HPDE6-E6E7 (cell line): ENCODE measurements at regions not wholly inside any gene's neighbourhood (a gene's known extent, or its start where the extent isn't known, plus 50 kb on each side); places are given as distances from the start of the nearest gene placed in this dataset.

ENCODE experiments used
- DNase-seq: peaks from one replicate; pipeline ENCODE4 v3.0.0; 2011; ENCODE audit warnings: missing footprints; ENCODE audit errors: extremely low spot score

DNA sequence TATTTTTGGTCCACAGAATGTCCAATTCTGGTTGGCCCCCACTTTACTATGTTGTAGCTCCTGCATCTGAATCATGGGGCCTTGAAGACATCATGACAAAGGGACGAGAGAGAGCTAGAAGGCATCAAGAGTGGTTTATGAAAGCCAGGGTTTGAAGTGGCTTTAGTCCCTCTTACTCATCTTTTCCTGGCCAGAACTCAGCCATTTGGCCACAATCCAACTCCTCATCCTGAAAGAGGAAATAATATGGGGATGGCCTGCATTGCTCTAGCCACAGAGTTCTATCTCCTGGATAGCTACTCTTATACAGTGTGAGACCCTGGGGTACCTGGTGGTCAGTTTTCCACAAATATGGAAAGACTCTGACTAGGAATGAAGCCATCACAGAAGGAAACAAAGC lies 418.9 kb downstream of the XPNPEP1 start:
- DNase-seq: no peak

DNA sequence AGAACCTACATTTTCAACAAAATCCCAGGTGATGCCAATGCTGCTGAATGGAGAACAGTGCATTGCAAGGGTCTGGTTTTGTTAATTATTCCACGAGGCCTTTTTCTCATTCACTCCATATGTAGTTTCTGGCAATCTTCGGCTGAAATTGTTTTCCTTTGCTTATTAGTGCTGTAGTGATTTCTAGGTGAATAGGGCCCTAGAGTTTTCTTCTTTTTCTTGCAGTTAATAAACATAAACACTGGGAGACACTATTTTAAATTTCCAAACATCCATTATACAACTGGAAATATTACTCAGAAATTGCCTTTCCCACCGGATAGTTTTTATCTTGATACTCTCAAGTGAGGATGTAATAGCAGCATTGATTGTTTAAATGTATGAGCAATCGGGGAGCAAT lies 435.6 kb downstream of the XPNPEP1 start:
- no peak for DNase-seq

DNA sequence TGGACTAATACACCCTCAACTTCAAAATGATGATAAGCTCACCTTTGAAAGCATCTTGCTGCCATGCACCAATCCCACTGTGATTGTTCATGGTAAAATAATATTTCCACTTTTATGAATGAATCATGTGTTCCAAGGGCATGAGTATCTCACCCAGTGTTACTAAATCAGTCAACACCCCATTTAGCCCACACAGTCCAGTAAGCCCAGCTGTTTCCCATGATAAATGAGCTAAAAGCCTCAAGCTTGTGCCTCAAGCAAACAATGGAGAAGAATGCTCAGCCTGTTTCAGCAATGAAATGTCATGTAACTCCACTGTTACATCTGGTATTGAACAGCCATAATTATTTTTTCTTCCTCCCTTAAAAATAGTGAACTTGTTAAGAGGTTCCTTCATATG lies 442.5 kb downstream of the XPNPEP1 start:
- DNase-seq: no peak

DNA sequence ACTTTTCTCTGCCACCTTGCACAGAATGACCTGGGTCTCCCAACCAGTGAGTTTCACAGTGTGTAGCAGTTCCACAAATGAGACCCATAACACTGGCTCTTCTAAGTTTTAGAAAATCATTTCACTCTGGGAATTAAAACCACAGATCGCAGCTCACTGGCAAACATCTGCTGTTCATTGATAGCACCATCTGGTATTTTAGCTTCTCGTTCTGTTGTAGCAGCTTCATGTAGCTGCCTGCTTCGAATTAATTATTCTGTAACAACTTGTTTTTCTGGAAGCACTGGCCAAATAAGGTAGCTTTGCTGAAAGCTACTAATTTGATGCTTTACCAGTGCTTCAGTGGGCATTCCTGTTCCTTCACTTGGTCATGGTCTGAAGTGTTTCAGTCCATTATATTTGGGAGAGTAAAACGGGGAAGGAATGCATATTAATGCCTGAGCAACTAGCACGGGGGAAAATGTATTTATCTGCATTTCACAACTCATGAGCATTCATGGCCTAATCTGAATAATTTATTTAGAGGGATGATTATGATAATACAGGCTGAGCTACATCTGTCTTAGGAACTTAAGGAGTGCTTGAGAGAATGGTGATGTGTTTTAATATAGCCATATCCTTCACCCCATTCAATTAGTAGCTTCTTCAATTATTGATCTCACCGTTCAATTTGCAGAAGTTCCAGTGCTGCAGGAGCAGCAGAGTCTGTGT lies 447.4 kb downstream of the XPNPEP1 start:
- DNase-seq: no peak

DNA sequence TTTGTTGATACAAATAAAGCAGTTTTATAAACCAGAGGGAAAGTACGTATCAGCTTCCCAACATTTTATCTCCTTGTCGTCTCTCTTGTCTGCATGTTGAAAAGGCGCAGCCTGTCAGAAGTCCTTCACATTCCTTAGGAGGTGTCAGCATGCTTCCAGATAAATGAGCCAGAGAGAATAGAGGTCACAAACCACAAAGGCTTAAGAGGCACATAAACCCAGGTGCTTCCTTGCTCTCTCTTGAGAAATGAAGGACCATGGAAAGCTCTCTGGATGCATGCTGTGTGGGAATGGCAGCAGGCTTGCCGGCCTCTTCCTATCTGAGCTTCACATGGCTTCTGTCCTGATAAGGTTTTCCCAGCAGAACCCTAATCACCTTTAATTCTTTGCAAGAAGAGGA lies 448.5 kb downstream of the XPNPEP1 start:
- no peak for DNase-seq

DNA sequence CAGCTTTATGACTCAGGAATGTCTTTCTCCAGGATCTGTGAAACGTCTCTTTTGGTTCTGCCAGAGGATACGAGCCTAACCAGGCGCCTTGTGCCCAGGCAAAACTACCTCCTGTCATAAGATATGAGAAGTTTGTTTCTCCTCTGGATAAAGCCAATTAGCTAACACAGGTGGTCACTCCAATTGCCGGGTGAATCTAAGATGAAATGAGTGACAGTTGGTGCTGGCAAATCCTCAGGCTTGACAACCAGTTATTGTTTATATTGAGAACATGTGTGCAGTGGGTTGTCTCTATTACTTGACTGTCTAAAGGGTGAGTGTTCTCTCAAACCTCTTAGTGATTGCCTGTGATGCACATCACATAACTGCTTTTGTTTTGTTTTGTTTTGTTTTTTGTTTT lies 449.1 kb downstream of the XPNPEP1 start:
- DNase-seq: no peak

DNA sequence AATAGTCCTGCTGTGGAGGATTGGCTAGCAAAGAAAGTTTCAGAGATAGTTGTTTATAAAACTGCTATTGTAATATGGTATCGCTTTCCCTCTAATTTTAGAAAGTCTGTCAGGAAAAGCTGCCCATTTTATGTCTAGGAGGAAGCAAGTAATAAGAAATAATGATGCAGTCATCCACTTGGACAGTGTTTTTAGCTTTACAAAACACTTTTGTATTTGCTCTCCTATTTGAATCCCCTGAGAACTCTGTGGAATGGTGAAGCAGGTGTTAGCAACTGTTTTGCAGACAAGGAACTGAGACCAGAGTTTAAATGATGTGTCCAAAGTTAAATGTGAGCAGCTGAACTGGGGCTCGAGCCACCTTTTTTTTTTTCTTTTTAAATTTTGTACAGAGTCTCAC lies 455.8 kb downstream of the XPNPEP1 start:
- no peak for DNase-seq

DNA sequence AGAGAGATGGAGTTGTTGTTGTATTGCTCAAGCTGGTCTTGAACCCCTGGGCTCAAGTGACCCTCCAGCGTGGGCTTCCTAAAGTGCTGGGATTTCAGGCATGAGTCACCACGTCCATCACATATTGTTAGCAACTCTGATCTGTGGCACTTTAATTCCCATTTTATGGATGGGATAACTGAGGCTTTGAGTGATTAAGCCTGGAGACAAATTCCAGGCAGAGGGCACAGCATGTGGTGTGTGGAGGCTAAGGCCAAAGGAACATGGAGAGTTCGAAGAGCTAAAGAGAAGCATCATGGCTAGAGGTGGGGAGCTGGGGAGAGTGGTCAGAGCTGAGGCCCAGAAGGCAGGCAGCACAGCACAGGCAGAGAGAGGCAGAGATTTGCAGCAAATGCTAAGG lies 458.4 kb downstream of the XPNPEP1 start:
- DNase-seq: no peak

DNA sequence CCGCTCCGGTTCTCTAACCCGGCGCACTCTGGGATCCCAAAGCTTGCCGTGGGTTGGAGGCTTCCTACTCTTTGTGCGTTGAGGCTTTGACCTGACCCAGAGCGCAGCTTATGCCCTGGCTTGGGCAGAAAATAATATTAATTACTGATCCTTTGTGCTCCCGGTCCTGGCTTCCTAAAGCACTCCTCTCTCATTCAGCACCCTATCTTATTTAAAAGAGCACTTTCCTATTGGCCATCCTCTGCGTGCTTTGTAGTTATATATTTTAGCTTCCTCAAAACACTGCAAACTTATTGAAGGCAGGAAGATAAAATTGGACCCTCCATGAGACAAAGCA lies 466.0 kb downstream of the XPNPEP1 start:
- no peak for DNase-seq

DNA sequence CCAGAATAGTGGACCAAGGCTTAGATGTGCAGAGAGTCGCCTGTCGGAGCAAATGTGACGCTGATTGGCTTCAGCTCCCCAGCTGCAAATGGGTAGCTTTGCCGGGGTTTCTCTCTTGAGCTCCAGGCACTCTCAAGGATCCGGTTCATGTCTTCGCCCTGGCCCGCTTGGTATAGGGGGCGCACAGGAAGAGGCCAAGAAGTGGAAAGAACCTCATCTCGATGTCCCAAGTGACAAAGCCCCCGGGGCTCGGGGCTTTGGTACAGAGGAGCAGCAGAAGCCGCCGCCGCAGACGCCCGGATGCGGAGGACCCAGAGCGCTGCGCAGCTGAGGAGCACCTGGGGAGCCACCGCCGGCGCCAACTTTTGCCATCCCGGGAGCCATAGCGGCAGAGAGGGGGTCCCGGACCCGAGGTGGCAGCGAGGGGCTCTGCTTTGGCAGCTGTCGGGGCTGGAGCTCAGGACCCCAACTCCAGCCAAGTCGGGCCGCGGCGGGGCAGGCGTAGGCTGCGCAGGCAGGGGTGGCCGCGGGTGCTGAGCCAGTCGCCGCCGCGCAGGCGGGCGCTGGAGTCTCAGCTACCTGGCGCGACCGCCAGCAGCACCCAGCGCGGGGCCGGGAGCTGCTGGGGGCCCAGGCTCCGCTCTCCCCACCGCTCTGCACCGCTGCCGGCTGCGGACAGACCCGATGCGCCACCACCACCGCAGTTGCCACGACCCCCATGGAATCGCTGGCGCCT lies 466.6 kb downstream of the XPNPEP1 start:
- DNase-seq: no peak

DNA sequence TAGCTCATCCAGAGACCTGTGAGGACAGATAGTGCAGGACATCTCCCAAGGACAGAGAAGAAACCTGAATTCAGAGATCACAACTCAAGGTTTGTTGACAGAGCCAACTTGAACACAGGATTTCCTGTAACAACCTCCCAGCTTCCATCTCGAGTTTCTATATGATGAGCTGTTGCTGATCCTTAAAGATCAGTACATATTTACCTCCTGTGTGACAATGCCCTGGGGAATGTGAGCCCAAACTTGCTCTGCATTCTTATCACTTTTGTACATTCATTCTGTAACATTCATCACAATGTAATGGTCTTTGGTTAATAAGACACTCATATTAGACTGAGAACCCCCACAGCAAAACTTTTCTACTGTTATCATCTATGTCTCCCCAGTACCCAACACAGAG lies 468.6 kb downstream of the XPNPEP1 start:
- no peak for DNase-seq

DNA sequence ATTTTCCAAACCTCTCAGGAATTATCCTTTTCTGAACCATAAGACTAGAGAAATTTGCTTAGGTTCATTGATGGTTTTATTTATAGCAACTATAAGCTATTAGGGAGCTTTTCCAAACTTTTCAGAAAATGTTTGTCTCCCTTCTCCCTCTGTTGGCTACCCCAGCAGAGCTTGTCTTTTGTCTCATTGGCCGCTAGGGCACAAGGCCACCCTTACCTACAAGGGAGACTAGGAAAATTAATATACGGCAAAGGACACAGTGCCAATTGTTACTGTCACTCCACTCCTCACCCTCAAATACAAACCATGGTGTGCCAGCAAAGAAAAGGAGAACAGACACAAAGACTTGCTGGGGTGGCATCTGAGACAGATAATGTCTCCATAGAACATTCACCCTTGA lies 471.4 kb downstream of the XPNPEP1 start:
- DNase-seq: no peak

DNA sequence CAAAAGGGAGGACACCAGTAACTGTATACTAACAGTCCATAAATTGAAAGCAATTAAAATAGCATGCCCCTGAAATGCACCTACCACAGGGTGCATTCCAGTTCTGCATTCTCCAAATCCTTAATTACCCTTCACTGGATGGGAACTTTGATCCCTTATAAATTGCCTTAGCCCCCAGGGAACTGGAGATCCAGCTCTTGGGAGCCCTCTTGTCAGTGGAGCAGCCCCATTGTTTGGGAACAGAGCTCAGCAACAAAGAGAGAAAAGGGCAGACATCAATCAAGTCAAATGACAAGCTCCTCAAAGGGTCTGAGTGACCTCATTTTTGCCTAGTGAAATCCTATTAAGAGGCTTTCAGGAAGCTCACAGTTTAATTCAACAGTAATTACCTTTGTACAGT lies 472.6 kb downstream of the XPNPEP1 start:
- no peak for DNase-seq

DNA sequence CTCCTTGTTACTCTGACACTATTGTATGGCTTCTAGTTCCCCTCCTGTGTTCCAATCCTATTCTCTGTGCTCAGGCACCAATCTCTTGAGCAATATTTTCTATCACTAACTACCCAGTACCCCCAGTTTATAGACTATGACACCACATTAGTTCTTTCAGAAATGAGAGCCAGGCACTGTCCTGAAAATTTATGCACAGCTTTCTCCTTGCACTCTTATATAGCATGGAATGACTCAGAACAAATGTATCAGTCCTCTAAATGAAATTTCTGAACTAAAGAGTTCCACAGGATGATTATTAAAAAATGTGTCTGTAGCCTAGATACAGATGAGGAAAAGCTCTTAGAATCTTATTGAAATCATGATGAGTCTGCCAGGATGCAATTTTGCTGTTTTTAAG lies 489.9 kb downstream of the XPNPEP1 start:
- no peak for DNase-seq

DNA sequence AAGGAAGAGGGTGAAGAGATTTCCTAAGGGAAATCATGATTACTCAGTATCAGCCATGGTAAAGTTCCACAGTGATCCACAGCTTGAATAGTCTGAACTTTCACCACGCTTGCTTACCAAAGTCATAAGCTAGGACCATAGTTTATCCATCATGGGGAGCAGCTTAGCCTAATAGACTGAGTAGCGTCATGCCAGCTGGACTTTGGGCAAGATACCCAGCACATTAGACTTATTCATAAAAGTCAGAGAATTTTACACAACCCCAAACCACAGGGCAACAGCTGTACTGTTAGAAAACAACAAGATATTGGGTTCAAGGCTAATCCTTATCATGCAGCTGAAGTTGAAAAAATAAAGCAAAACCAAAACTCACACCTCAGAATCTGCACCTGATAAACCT lies 491.0 kb downstream of the XPNPEP1 start:
- no peak for DNase-seq

DNA sequence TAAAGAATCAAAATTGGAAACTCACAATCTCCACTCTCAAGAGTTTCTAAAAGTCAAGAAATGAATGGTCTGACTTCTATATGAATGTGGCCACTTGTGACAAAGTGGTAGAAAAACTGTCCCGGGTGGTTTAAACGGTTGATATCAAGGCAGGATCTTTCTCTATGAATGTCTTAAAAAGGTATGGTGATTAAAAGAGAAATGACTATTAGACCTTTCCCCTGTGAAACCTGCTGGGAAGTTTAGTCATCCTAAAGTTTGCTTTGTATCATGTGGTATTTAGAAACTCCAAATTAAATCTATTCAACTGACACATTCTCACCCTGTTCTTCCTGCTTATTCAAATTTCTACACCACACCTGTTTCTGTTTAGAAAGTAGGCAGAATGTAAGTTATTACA lies 492.5 kb downstream of the XPNPEP1 start:
- no peak for DNase-seq

DNA sequence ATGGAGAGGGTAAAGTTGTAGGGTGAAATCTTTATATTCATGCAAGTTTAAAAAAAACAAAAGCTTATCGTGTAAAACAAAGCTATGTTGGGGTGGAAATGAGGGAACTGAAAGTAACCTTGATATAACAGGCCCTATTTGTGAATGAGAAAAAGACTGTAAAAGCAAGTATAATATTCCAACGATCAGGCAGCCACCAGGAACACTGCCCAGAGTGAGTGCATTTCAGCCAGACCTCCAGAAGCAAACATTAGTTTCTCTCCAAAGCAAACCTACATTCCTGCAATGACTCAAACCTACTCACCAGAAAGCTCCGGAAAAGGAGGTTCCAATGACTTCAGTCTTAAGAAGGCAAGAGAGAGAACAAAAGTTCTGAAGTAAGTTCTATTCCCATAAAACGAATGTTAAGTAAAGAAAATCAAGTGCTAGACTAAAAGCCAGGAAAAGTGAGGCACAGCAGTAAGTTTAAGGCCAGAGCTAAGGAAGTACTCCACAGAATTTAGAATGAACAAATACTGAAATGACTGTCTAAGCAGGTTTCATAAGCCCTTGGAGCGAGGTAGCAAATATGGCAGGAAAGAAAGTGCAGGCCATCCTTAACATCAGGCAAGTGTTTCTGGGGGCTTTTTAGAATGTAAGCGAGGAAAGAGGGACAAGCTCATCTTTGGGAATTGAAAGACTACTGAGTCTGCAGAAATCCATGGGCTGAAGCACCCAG lies 493.1 kb downstream of the XPNPEP1 start:
- no peak for DNase-seq

DNA sequence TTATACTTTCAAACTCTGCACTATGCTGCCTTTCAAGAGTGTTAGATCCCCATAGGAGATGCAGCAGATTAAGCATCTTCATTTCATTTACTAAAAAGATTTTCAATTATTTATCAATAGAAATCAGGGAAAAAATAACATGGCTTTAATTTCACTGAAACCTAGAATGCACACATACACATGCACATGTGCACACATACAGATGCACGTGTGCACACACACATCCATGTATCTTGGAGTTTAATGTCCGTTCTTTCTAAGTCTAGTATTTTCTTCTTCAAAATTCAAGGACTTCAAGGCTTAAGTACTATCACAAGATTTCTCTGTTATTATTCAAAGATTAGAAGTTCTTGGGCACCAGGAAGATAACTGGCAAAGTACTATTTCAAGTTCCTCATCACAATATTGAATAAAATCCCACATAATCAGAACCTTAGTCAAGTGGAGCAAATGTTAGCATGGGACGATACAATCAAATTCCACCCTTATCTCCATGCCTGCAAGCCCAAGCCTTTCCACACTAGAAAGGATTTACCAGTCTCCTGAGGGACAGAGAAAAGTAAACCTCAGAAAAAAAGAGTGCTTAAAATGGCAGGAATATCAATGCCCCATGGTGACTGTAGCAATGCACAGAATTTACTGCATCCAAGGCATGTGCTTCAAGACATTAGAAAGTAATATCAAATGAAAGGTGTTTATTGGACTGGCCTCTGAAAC lies 494.4 kb downstream of the XPNPEP1 start:
- no peak for DNase-seq

DNA sequence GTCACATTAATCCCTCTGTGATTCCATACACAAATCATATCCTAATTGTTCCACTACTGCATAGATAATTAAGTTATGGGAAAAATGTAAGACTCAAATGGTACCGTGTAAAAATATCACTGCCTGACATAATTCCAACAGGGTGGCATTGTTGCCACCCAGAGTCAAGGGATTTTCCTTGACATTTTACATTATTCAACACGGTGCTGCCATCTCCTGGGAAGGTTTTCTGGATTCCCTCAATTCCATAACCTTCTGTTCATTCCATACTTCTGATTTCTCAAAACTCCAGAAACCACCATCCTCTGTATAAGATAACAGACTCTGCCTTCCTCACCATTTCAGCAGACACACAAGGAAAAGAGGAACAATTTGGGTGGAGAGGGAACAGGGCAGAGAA lies 495.9 kb downstream of the XPNPEP1 start:
- no peak for DNase-seq

DNA sequence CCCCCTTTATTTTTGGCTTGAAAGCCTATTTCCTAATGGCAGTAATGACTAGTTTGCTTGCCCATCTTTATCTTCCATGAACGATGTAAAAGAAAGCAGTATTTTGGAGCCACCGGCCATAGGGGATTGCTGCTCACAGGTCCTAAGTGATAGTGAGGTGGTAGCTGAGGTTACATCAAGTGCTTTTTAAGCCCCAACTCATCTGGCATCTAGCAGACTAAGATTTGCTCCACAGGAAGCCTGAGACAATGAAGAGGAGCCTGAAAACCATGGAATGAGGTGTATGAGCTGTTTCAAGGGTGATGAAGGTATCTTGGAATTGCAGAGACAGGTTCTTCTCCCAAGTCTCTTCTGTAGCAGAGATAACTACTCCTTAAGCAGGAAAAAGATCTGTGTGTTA lies 496.3 kb downstream of the XPNPEP1 start:
- no peak for DNase-seq

DNA sequence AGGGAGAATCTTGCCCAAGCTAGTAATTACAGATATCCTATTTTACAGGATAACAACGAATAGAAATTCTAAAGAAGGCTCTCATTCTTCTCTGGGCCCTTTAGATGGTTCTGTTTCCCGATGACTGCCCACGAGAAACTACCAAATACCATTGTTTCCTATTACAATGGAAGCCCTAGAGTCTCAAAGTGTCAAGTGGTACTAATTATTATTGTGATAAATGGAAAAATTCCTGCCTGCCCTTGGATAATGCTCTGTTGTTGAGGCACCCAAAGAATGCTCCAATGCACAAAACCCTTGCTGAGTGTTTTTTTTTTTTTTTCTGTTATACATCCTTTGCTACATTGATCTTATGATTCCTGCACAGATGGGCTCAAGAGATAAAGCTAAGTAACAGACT lies 504.5 kb downstream of the XPNPEP1 start:
- no peak for DNase-seq

DNA sequence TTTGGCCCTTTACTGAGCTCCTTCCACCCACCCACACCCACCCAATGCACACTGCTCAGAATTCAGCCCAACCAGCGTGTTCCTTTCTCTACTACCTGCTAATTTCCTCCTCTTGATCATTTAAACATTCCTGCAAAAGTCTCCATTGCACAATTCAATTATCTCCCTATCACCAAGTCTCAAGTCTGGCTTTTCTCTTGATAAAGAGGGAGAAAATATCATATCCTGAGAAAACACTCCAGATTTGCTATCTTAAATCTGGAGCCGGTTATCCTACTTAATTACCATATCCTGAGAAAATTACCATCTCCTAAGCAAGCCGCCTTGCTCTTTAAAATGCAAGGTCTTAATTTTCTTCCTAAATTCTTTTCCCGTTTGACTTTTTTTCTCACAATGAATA lies 505.5 kb downstream of the XPNPEP1 start:
- DNase-seq: no peak

DNA sequence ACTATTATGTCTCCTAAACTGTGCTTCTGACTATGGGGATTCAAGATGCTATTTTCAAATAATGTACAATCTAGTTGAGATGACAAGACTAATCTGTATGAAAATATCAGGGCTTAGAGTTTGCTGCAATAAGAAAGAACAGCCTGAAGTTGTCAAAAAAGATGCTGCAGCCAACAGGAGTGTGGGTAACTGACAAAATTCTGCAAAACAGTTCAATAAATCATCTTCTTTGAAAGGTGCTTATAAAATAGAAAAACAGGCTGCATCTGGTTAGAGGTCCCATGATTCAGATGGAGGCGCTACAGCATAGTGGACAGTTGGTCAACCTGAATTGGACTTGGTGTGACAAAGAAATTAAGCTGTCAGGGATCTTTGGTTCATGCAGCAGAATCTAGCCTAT lies 511.0 kb downstream of the XPNPEP1 start:
- DNase-seq: no peak
